ENCODE measurements at regions not wholly inside any gene's neighbourhood (a gene's known extent, or its start where the extent isn't known, plus 50 kb on each side); places are given as distances from the start of the nearest gene placed in this dataset.
A peak's percentile ranks its signal among the peaks of the same experiment; 100 is the strongest.

DNA sequence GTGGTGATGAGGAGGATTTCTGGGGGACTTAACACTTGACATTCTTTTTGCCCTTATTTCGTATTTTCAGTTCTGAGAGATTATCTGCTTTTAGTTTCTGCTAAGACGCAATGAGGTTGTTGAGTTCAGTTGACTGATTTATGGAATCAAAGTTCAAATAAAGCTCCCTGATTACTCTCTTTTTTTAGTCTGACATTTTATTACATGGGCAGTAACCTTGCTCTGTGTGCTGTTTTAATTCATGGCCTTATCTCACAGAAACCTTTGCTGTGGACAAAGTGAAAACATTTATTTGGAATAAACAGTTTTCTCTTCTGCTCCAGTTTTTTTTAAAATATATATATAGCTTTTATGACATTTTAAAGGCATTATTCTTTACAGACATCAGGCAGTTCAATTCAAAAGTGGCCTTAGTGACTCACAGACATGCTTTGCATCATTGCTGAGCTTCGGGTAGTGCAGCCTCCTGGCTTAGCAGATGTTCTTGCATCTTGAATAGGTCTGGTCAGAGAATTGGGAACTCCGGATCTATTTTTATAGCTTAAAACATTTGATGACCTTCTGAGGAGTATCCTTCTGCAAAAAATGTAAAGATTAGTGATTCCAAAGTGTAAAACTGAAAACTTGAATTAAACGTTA lies 162.9 kb downstream of the FAM170A start:
- DNase-seq = no peak

DNA sequence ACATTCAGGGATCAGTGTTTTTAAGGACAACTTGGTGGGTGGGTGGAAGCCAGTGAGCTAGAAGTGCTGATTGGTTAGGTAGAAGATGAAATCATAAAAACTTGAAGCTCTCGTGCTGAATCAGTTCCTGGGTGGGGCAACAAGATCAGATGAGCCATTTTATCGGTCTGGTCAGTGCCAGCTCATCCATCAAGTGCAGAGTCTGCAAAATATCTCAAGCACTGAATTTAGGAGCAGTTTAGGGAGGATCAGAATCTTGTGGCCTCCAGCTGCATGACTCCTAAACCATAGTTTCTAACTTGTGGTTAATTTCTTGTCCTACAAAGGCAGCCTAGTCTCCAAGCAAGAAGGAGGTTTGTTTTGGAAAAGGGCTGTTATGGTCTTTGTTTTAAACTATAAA lies 166.4 kb downstream of the FAM170A start:
- no peak for DNase-seq

DNA sequence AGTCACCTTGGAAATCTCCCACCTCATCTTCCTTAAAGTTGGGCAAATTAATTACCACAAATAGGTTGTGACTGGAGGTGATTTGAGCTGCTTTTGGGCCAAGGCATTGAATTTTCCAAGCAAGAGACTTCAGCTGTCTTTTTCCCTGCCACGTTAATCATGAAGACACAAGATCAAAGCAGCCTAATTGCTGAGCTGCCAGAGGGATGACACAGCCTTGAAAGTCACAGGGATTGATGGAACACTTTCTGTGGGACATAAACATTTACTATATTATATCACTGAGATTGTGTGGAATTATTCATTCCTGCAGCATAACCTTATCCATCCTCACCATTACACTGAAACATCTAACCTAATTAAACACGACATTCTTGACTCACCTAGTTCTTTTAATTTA lies 172.2 kb downstream of the FAM170A start:
- no peak for DNase-seq

DNA sequence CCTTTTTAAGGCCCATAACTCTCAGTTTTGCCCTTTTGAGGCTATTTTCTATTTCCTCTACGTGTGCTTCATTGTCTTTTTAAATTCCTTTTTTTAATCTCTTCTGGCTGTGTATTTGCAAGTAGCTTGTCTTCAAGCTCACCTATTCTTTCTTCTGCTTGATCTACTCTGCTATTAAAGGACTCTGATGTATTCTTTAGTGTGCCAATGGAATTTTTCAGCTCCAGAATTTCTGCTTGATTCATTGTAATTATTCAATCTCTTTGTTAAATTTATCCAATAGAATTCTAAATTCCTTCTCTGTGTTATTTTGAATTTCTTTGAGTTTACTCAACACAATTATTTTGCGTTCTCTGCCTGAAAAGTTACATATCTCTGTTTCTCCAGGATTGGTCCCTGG lies 178.7 kb downstream of the FAM170A start:
- no peak for DNase-seq

DNA sequence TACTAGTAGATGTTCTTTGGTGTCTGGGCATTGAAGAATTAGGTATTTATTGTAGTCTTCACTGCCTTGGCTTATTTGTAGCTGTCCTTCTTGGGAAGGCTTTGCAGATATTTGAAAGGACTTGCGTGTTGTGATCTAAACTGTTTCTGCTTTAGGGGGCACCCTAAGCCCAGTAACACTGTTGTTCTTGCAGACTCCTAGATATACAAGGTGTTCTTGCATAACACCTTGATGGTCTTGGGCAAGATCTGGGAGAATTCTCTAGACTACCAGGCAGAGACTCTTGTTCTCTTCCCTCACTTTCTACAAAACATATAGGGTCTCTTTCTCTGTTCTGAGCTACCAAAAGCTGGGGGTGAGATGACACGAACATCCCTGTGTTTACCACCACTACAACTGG lies 179.1 kb downstream of the FAM170A start:
- DNase-seq = no peak

DNA sequence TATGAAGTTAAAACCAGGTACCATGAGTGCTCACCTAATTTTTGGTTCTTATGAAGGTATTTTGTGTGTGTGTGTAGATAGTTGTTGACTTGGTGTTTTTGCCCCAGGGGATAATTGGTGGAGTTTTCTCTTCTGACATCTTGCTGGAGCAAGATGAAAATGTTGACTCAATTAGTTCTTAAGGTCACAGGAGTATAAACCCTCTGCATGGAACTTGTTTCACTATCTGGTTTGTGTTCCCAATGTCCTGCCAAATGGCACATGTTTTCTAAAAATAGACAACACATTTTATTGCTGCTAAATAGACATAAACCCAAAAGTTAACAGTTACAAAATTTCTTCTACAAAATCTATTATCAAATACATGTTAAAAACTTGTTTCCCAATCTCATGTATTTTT lies 180.9 kb downstream of the FAM170A start:
- DNase-seq = no peak

DNA sequence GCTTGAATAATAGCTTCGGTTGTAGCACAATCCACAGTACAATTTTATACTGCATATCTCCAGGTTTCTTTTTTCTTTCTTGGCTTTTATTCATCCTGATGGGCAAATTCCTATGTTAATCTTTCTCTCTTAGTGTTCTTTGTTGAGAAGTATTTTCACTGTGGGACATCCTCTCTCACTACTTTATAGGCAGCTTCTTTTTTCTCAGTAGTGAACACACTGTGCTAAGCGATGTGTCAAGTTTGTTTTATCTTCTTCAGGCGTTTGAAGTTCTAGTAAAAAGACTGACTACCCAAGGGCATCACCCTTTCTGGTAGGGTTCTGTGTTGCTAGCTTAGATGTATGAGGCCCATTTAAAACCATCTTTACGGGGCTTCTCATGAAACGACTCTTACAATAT lies 182.1 kb downstream of the FAM170A start:
- no peak for DNase-seq

DNA sequence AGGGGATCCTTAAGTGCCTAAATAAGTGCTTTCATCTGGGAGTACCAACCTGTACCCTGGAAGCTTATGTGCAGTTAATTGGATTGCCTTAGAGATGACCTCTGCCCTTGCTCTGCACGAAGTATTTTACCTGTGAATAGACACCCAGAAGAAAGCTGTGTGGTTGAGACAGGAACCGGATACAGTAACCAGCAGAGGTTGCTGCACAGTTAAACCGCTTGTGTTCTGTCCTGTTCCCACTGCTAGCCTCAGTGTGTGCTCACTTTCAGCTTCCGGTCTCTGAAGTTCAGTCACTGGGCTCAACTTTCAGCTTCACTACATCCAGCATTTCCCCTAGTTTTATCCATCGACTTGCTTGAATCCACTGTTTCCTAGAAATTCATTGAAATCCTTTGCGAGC lies 185.3 kb downstream of the FAM170A start:
- no peak for DNase-seq

DNA sequence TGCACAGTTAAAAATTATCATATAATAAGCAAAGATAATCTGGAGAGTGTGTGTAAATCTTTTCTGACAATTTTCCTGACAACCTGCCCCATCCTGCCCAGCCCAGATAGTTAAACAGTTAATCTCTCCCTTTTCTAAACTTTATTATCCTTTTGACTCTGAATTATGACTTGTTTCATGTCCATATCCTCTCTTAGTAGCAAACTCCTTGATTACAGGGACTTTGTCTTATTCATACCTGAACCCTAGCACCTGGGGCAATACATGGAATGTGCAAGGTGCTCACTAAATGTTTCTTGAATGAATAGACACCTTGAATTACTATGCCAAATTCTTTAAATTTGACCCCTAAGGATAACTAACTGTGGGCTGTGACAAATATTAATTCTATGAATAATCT lies 186.7 kb downstream of the FAM170A start:
- no peak for DNase-seq

DNA sequence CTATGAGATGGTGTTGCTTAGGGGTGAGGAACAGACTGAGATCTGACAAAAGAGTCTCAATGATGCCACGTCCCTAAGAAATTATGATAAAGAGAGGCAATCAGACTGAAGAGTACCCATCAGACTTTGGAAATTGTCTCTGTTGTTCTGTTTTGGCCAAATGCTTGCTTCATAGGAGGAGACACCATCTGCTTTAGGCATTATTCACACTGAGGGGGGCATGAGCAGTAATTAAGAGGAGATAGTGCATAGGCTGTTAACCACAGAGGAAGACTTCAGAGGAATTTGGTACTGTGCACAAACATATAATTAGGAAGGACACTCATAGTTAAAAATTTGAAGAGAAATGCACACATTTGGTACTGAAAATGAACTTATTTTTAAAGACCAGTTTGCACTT lies 190.7 kb downstream of the FAM170A start:
- DNase-seq = no peak

DNA sequence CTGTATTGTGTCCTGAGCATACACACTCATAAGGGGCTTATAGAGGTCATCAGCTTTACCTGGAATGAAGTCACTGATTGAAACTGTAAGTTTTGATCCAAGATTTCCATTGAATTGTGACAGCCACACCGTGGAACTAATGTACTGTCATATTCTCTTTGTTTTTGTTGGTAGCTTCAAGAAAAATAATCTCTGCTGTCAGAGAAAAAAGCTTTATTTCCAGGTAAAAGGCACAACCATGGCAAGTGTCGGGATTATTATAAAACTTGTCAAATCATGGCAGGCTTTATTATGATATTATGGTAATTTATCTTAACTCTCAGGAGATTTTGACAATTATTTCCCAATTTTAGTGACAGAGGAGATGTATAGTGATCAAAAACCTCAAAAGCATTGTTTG lies 191.2 kb downstream of the FAM170A start:
- no peak for DNase-seq

DNA sequence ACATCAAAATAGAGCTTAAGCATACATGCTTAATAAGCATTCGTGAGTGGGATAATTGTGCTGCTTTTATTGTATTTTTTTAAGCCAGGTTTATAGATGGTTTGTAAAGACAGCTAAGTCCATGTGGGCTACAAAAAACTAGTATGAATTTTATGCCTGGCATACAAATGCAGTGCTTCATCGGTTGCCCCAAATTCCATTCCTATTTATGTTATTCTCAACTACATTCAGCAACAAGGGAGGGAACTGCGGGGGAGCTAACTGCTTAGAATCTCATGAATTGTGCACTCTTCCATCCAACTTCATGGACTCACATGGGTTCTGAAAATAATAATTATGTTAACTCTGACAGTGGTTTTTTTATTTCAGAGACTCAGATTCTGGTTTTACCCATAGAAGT lies 199.2 kb downstream of the FAM170A start:
- no peak for DNase-seq

DNA sequence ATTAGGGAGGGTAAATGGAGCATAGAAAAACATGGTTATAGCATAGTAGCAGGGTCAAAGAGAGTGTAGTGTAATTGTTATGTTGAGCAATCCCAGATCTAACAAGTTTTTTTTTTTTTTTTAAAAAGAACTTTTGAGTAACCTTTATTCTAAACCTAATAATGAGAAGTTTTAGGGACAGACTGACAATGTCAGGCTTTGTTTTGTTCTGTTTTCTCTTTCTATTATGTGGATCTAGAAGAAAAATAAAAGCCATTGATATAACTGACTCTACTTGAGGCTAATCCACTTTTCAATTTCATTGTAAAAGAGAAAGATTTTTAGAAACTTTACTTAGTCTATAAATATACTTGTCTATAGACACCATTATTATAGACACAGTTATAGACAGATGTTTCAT lies 200.0 kb downstream of the FAM170A start:
- DNase-seq = no peak

DNA sequence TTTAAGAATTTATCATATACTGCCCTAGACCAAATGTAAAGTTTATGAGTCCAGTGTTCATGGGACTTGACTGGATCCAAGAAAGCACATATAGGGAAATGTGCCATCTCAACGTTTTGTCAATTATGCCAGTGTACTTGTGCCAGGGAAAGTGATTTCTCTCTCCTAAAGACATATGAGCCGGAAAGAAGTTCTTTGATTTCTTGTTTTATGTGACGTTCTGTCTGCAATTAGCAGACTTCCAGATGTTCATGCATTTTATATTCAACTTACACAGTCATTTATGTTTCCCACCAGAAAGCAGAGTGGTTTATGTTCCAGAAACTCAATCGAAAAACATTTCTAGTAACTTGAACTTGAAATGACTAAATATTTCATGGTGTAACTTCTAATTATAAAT lies 203.8 kb downstream of the FAM170A start:
- no peak for DNase-seq

DNA sequence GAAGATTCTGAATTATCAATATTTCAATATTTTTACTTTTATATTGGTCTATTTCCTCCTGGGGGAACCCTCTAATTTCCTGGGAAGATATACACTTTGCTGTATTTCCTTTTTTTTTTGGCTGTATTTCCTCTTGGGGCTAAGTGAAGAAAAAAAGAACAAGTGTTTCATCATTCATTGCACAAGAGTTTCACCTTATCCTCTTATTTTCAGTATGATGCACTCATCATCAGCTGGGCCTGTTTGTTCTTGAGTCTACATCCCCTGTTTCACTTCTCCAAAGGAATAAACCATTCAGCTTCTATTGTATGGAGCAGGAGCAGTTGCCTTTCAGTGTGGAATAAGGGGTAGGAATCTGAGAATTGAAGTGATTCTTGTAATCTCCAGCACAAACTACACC lies 210.8 kb downstream of the FAM170A start:
- peak; percentile 22 for DNase-seq

DNA sequence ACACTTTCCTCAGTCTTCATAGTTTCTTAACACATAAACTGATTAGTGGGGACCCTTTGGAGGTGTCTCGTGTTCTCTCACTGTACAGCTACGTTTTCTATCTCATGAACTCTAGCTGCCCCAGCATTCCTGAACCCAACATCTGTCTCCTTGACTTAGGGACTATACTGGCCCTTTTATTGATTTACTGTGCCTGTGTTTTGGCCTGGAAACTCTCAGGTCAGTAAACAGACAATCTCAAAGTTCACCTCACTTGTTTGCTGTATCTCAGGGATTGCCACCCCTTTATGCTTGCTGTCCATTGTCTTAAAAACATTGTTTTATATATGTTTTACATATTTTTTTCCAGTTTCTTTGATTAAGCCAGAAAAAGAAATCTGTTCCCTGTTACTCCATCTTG lies 222.8 kb downstream of the FAM170A start:
- DNase-seq = no peak

DNA sequence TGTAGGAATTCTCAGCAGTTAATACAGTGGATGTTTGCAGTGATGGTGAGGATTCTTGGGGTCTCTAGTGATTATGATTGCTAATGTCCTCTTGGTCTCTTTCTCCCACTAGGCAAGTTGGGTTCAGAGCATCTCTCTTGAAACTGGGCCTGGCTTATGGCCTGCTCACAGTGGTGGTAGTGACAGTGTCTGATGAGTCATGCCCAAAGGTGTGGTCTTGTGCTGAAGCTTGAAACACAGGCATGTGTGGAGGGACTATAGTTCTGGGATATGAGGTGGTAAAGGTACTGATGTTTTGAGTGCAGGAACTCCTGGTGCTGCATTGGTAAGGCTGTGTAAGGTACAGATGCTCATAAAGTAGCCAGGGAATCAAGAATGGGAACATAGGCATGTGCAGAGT lies 231.1 kb downstream of the FAM170A start:
- no peak for DNase-seq

DNA sequence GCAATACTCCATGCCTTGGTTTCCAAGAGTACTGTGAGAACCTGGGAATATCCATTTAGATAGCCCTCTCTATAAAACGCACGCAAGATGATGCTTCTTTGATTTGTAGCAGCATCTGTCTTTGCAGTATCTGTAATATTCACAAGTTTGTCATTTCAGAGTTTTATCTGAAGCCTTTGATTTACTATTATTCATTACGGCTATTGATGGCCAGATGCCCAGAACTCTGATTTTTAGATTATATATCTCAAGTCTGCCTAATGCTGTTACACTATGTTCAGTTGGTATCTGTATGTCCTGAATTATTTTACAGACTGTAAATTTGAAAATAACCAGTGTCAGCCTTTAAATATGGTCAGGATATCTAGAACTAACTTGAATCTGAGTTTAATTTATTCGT lies 233.3 kb downstream of the FAM170A start:
- DNase-seq = no peak

DNA sequence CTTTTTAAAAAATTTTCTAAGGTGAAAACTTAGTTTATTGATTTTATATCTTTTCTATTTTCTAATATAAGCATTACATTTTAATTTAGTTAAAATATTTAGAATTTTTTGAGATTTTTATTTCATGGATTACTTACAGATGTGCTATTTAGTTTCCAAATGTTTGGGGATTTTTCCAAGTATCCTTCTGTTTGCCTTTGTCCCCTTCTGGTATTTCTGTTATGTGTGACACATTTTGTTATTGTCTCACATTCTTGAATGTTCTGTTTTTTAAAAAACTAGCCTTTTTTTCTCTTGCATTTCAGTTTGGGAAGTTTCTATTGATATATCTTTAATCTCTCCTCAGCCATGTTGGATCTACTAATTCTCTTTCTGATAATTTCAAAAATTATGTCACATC lies 234.9 kb downstream of the FAM170A start:
- DNase-seq = no peak

DNA sequence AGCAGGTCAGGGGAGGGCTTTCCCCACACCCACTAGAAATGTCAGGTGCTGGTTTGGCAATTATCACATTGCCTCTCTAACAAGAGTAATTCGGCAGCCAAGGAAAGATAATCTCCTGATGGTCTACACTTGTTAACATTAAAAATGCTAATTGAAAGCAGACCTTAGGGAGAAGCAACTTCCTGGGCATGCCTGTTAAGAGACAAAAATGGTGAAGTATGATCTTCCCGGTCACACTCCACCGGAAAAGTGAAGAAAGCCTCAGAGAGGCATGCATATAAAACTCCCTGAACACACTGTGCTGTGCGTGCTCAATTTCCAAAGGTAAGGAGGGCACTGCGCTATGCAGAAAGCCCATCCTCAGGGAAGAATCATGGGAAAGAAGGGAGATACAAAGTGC lies 244.3 kb downstream of the FAM170A start:
- no peak for DNase-seq

DNA sequence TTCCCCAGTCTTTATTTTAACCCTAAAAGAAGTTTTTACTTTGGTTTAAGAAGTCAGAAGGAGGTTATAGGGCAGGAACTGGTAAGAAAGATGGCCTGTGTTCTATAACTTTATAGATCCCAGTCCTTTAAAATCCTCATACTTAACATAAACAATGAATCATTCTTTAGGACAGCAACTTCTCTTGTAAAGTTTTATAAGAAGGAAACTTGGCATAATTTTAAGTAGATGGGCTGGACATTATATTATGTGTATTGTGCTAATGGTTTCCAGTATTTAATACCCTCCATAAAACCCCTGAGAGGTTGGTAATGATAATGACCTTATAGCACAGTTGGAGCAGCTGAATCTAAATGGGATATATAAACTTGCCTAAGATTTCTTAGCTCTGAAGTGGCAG lies 247.2 kb downstream of the FAM170A start:
- no peak for DNase-seq

DNA sequence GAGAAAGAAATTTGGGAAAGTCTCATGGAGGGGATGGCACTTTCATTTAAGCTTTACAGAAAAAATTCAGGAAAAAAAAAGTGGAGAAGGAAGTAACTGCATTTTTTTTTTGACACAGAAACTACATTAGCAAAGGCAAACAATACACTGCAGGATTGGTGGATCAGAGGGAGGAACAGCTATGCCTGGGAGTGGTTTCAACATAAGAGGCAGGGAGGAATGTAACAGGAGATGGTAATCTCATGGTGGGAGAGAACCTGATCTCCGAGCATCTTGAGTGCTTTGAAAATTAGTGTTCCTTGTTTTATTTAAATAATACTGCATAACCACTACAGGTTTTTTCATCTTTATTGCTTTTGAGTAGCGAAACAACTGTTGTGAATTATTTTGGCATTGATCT lies 249.4 kb downstream of the FAM170A start:
- DNase-seq = no peak

DNA sequence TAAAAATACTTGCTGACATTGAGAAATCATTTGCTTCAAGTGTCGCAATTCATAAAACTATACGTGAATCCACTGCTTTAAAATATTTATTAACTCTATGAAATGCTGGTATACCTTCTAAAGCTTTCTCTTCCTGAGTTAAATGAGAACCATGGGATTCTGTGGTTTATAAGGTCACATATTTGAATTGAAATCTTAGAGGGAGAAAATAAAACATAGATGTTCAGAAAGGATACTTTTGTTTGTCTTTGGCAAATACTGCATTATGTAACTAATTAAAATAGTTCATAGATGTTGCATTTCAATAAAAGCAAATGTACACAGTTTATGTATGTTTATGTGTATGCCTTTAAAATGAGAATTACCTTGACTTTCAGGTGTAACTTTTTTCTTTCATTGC lies 250.1 kb downstream of the FAM170A start:
- no peak for DNase-seq

DNA sequence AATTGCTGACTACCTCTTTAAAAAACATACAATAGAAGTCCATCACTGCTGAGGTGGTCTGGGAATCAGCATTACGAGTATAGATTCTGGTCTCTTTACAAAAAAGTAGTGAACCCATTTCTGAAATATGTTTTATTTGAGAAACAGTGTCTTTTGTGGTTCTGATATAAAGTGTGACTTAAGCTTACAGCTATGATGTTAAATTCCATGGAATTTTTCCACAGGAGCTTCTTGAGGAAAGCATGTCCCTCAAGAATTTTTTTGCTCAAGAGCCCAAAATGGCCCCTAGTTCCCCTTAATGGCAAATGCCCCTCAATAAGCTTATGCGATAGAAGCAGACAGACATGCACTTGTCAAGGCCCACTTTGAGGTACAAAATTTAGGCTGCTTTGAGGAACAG lies 265.7 kb downstream of the FAM170A start:
- no peak for DNase-seq

DNA sequence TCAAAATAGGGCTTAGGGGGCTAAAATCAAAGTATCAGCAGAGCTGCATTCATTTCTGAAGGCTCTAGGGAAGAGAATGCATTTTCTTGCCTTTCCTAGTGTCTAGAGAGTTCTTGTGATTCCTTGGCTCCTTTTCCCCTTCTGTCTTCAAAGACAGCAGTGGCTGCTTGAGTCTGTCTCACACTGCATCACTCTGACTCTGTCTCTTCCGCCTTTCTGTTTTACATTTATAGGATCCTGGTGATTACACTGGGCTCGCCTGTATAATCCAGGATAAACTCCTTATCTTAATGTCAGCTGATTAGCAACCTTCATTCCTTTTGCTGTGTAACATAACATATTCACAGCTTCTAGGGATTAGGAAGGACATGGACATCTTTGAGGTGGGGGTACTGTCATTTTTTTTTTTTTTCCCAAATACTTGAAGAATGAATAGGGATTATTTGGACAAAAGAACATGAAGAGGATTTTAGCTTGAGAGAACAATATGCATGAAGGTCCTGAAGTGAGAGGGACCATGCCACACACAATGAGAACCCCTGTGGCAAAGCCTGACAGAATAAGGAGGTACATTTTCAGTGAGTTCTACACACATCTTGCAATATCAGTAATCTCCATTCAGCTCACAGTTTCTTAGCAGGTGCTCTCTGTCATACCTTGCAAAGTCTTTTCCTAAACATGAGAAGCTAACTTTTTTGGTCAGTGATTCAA lies 267.6 kb downstream of the FAM170A start:
- no peak for DNase-seq
